ENCODE measurements at regions not wholly inside any gene's neighbourhood (a gene's known extent, or its start where the extent isn't known, plus 50 kb on each side); places are given as distances from the start of the nearest gene placed in this dataset.
"Not testable (repeated sequence)": the region's sequence is repeated elsewhere in the genome, so short reads cannot be mapped to it uniquely, and the experiment has no call there.

DNA sequence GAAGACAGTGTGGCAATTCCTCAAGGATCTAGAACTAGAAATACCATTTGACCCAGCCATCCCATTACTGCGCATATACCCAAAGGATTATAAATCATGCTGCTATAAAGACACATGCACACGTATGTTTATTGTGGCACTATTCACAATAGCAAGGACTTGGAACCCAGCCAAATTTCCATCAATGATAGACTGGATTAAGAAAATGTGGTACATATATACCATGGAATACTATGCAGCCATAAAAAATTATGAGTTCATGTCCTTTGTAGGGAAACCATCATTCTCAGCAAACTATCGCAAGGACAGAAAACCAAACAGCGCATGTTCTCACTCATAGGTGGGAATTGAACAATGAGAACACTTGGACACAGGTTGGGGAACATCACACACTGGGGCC, 729.6 kb upstream of the ARPP21 start:
- TF ChIP-seq, protein P1, sequence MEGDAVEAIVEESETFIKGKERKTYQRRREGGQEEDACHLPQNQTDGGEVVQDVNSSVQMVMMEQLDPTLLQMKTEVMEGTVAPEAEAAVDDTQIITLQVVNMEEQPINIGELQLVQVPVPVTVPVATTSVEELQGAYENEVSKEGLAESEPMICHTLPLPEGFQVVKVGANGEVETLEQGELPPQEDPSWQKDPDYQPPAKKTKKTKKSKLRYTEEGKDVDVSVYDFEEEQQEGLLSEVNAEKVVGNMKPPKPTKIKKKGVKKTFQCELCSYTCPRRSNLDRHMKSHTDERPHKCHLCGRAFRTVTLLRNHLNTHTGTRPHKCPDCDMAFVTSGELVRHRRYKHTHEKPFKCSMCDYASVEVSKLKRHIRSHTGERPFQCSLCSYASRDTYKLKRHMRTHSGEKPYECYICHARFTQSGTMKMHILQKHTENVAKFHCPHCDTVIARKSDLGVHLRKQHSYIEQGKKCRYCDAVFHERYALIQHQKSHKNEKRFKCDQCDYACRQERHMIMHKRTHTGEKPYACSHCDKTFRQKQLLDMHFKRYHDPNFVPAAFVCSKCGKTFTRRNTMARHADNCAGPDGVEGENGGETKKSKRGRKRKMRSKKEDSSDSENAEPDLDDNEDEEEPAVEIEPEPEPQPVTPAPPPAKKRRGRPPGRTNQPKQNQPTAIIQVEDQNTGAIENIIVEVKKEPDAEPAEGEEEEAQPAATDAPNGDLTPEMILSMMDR (optimal IDR thresholded peaks at IDR 0.05 in 1 of 3, IDR thresholded peaks at IDR 0.05 in 1 of 3, conservative IDR thresholded peaks at IDR 0.05 in 1 of 3; ENCODE audit: extremely low read depth in 1 of 3, insufficient read depth in 2 of 3, low read length in 3 of 3): not testable (repeated sequence)
- not testable (repeated sequence) for TF ChIP-seq EZH2 (IDR thresholded peaks at IDR 0.05; ENCODE audit: low read length)

All from keratinocyte (primary cell).